HG02571 (cell line): ENCODE measurements at regions not wholly inside any gene's neighbourhood (a gene's known extent, or its start where the extent isn't known, plus 50 kb on each side); places are given as distances from the start of the nearest gene placed in this dataset.
"Not testable (repeated sequence)": the region's sequence is repeated elsewhere in the genome, so short reads cannot be mapped to it uniquely, and the experiment has no call there.

Experiments
- ATAC-seq: cut with Tn5 transposase; IDR thresholded peaks from one replicate; pipeline ENCODE4 v1.9.1; 2021; ENCODE audit warnings: mild to moderate bottlenecking, moderate library complexity; ENCODE audit not compliant: unreplicated experiment

GRCh38 chr2:111439237-111439636 lies 318.5 kb downstream of the BCL2L11 start:
- not testable (repeated sequence) for ATAC-seq

GRCh38 chr2:111441614-111442013 lies 320.9 kb downstream of the BCL2L11 start:
- ATAC-seq = not testable (repeated sequence)

GRCh38 chr2:111442767-111443454 lies 322.2 kb downstream of the BCL2L11 start:
- not testable (repeated sequence) for ATAC-seq

GRCh38 chr2:111444516-111444915 lies 323.8 kb downstream of the BCL2L11 start:
- ATAC-seq = not testable (repeated sequence)

- ATAC-seq = not testable (repeated sequence)
Measured at GRCh38 chr2:111445191-111445929, 324.6 kb downstream of the BCL2L11 start.

GRCh38 chr2:111445941-111446340 lies 325.2 kb downstream of the BCL2L11 start:
- not testable (repeated sequence) for ATAC-seq

- not testable (repeated sequence) for ATAC-seq
Measured at GRCh38 chr2:111447482-111447881, 326.8 kb downstream of the BCL2L11 start.

GRCh38 chr2:111448796-111449195 lies 328.1 kb downstream of the BCL2L11 start:
- not testable (repeated sequence) for ATAC-seq

- not testable (repeated sequence) for ATAC-seq
Measured at GRCh38 chr2:111450526-111450925, 329.8 kb downstream of the BCL2L11 start.

- ATAC-seq = peak; percentile 13
Measured at GRCh38 chr2:111451692-111452199, 331.0 kb downstream of the BCL2L11 start.

- peak; percentile 68 for ATAC-seq
Measured at GRCh38 chr2:111452208-111452607, 331.5 kb downstream of the BCL2L11 start.

- ATAC-seq = not testable (repeated sequence)
Measured at GRCh38 chr2:111453308-111453707, 332.6 kb downstream of the BCL2L11 start.

- ATAC-seq = not testable (repeated sequence)
Measured at GRCh38 chr2:111453816-111454215, 333.1 kb downstream of the BCL2L11 start.

GRCh38 chr2:111454404-111454803 lies 333.7 kb downstream of the BCL2L11 start:
- ATAC-seq = peak; percentile 60

GRCh38 chr2:111455016-111456015 lies 334.6 kb downstream of the BCL2L11 start:
- not testable (repeated sequence) for ATAC-seq

- ATAC-seq = not testable (repeated sequence)
Measured at GRCh38 chr2:111457191-111457590, 336.5 kb downstream of the BCL2L11 start.

- not testable (repeated sequence) for ATAC-seq
Measured at GRCh38 chr2:111460901-111461300, 340.2 kb downstream of the BCL2L11 start.

- not testable (repeated sequence) for ATAC-seq
Measured at GRCh38 chr2:111461831-111462230, 341.1 kb downstream of the BCL2L11 start.

- not testable (repeated sequence) for ATAC-seq
Measured at GRCh38 chr2:111462572-111462971, 341.9 kb downstream of the BCL2L11 start.

GRCh38 chr2:111463238-111463848 lies 342.6 kb downstream of the BCL2L11 start:
- not testable (repeated sequence) for ATAC-seq
